ENCODE measurements at regions not wholly inside any gene's neighbourhood (a gene's known extent, or its start where the extent isn't known, plus 50 kb on each side); places are given as distances from the start of the nearest gene placed in this dataset.

- no peak for TF ChIP-seq CTCF (IDR thresholded peaks at IDR 0.05 in 4 of 5, conservative IDR thresholded peaks at IDR 0.05 in 1 of 5)
- no peak for TF ChIP-seq POLR2A (IDR thresholded peaks at IDR 0.05)
Measured at GRCh38 chr6:44044154-44044539, 83.1 kb downstream of the MRPL14 start.
